IPS DF 19.7 (cell line): ENCODE measurements at regions not wholly inside any gene's neighbourhood (a gene's known extent, or its start where the extent isn't known, plus 50 kb on each side); places are given as distances from the start of the nearest gene placed in this dataset.
"Not testable (repeated sequence)": the region's sequence is repeated elsewhere in the genome, so short reads cannot be mapped to it uniquely, and the experiment has no call there.

Experiments used
- DNase-seq: peaks from one replicate; pipeline ENCODE4 v3.0.0-alpha.2; 2013; ENCODE audit warnings: low read depth, low spot score

GRCh38 chr15:24835301-24835700, 119.5 kb upstream of the SNRPN start:
- no peak for DNase-seq

- DNase-seq: no peak
These were observed 106.7 kb upstream of the SNRPN start for GRCh38 chr15:24848050-24848449.

DNA sequence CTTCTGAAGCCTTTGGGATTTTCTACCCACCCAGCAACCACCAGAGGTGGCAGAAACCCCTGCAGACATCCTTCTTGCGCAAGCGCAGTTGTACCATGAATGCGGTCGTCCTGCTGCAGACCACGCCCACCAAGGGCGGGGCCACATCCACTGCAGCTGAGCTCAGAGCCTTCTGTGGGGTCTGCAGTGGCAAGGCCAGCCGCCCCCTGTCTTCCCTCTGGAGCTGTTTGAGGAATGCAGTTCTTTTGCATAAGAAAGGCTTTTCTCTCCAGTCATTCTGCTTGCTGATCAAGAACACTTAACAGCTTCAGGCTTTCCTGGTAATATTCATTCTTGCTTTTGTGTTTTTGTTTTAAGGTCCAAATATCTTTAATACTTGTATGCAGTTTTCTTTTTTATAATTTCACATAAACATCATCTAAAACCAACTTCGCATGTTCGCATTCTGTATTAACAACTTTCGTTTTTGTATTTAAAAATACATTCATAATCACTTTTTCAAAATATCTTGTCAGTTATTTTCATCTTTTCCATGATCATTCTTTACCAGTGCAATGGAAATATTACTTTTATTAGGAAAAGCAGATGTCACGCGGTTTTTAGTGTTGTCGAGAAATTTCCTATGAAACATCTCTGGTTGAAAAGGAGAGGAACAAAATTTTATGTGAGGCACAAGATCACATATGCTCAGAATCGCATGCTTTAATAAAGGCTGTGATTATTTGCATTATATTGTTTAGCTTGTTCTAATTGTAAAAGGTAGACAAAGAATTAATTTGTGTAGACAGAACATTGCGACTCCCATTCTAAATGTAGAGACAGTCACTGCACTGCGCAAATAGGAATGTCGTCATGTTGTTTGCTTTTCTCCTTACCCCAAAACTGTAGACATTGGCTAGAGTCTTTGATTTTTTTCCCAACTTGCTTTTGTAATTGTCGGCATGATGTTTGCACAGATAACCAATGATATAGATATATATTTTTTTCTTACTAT, 98.1 kb upstream of the SNRPN start:
- DNase-seq: peak; percentile 94

- peak; percentile 61 for DNase-seq
These were observed 97.0 kb upstream of the SNRPN start for GRCh38 chr15:24857763-24858162.

DNA sequence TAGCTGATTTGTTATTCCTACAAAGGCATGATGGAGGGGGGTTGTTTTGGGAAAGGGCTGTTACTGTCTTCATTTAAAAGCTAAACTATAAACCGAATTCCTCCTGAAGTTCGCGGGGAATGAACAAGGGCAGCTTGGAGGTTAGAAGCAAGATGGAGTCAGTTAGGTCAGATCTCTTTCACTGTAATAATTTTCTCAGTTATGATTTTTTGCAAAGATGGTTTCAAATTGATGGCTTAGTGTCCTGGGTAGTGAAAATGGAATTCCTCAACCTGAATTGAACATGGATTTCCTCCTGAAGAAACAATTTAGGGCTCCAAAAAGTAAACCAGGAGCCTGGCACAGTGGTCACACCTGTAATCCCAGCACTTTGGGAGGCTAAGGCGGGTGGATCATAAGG, 96.6 kb upstream of the SNRPN start:
- not testable (repeated sequence) for DNase-seq

DNA sequence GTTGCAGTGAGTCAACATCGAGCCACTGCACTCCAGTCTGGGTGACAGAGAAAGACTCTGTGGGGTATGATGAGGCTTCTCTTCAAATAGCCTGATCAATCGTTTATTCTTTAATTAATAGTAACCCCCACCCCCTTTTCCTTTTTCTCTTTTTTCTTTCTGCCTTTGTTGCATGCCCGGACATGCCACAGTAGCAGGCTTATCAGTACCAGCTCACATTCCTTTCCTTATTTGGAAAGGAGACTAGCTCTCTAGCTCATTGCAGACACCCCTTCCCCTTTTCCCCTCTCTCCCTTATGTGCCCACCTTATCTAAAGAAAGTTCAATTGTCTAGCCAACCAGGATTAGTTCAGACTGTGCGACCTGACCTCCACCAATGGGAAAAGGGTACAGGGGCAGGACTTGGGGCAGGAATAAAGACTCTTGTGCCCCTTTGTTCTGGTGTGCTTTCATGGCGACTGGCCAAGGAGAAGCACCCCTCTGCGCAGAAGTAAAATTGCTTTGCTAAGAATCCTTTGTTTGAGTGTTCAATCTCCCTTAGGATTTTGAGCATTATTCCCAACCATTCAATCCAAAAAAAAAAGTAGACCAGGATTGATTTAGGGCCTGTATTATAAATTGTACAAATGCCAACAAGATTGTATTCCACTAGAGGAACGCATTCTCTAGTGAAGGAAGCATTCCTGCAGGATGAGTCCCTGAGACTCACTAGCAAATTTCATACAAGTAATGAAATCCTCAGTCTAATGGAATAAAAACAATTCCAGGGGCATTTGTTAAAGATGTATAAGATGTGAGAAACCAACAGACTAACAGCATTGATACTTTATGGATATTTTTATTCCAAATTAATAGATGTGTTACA, 95.8 kb upstream of the SNRPN start:
- DNase-seq: peak; percentile 78

GRCh38 chr15:24861014-24861690, 93.6 kb upstream of the SNRPN start:
- DNase-seq: no peak

DNA sequence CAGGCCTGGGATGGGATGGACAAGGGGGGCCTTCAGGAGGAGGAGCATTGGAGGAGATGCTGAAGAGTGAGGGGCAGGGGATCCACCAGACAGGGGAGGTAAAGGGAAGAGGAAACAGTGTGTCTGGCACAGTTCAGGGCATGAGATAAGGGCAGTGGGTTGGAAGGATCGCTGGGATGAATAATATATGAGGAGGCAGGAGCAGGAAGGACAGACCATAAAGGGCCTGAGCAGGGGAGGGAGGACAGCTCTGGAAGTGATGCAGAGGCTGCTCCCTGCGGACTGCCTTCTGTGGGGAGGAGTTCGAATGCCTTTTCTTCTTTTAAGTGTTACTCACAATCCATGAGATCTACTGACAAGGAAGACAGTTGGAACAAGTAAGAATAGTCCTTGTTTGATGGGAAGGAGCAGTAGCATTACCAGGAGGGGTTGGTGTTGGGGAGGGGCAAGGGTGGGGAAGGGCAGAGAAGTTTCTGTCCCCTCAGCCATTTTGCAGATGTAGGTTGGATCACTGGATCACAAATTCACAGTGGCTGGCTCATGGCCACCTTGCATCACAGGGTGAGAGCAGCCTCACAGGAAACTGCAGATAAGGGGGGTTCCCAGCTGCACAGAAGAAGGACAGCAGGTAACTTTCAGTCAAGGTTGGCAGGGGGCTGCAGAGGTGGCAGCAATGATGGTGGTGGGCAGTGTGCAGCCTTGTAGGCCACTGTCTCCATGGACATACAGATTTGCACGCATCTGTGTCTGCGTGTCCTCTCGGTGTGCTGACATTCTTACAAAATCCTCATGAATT, 91.9 kb upstream of the SNRPN start:
- DNase-seq: no peak

GRCh38 chr15:24865303-24865702, 89.5 kb upstream of the SNRPN start:
- no peak for DNase-seq

DNA sequence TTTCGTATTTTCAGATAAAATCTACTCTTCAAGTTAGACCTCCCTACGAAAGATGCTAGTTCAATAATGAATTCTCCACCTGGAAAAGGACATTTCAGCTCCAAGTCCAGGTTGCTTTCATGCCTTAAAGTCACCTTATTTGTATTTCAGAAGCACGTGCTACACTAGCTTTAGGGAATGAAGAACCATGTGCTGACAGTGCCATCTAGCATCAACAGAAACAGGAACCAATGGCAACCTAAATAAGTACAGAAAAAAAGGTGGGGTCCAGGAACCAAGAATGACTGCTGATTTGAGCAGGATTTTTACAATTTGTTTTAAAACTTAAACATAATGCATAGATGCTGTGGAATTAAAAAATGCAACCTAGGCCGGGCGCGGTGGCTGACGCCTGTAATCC, 77.6 kb upstream of the SNRPN start:
- peak; percentile 48 for DNase-seq

DNA sequence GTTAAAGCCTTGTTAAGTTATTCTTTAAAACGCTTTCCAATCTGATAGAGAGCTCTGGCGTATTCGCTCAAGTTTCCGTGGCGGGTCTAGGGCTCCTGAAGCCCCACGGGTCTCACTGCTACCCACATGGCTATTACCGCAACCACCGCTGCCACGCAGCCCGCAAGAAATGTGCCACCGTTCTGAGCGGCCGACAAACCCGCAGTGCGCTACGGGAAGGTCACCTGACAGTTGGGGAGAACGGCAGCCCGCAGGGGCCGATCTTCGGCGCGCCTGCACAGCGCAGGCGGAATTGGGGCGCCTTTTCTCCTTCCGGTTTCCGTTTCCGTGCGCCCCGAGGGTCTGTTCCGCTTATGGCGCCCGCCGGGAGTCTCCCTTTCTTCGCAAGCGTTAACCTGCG, 76.6 kb upstream of the SNRPN start:
- no peak for DNase-seq

GRCh38 chr15:24879492-24879891, 75.3 kb upstream of the SNRPN start:
- DNase-seq: no peak

- no peak for DNase-seq
These were observed 74.1 kb upstream of the SNRPN start for GRCh38 chr15:24880663-24881062.

GRCh38 chr15:24886538-24886937, 68.2 kb upstream of the SNRPN start:
- no peak for DNase-seq

- DNase-seq: peak; percentile 93
These were observed 56.0 kb upstream of the SNRPN start for GRCh38 chr15:24898715-24899272.

- no peak for DNase-seq
These were observed 55.4 kb upstream of the SNRPN start for GRCh38 chr15:24899367-24899766.

GRCh38 chr15:24899795-24900194, 55.0 kb upstream of the SNRPN start:
- DNase-seq: no peak

DNA sequence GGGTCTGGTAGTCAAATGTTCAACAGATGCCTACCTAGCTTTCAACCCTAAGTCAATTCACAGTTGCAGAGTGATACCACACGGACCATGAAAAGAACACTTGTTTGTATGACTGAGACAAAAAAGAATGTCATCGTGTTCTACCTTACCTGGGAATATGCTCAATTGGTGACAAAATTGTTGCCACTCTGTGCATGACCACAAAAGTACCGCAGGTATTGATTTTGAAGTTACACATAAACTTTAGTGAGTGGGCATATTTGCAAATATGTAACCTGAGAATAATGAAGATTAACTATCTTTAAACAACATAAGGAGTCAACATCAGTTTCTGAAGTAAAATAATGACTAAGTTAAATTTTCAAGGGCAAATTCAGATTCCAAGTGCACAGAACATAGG, 53.4 kb upstream of the SNRPN start:
- no peak for DNase-seq
